ENCODE measurements at regions not wholly inside any gene's neighbourhood (a gene's known extent, or its start where the extent isn't known, plus 50 kb on each side); places are given as distances from the start of the nearest gene placed in this dataset.
"Not testable (repeated sequence)": the region's sequence is repeated elsewhere in the genome, so short reads cannot be mapped to it uniquely, and the experiment has no call there.

DNA sequence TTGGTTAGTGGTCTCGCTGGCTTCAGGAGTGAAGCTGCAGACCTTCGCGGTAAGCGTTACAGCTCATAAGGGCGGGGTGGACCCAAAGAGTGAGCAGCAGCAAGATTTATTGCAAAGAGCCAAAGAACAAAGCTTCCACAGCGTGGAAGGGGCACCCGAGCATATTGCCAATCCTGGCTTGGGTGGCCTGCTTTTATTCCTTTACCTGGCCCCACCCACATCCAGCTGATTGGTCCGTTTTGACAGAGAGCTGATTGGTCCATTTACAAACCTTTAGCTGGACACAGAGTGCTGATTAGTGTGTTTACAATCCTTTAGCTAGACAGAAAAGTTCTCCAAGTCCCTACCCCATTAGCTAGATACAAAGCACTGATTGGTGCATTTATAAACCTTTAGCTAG, 69.0 kb upstream of the TOPAZ1 start:
- in situ Hi-C loops (cut with HindIII; ENCODE audit: low pct_unique_long_range_greater_than_20kb, low sequenced_read_pairs); DNase-seq (ENCODE audit: low read depth): not testable (repeated sequence)

DNA sequence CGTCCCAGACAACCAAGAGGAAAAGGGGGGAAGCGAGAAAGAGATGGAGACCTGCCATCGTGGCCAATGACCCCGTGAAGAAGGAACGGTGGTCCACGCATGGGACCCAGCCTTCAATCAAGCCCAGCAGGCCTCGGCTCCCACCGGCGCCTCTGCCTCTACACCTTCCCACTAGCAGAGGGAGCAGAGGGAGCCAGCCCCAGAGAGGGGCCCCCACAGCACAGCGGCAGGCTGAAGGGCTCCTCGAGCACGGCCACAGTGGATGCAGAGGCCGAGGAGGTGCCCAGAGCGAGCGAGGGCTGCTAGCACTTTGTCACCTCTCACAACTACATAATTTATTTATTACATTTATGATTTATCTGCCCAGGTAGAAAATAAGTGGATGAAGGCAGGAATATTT, 68.4 kb upstream of the TOPAZ1 start:
- no peak for DNase-seq (ENCODE audit: low read depth)
- in situ Hi-C loops (cut with HindIII; ENCODE audit: low pct_unique_long_range_greater_than_20kb, low sequenced_read_pairs), result no loop called here

DNA sequence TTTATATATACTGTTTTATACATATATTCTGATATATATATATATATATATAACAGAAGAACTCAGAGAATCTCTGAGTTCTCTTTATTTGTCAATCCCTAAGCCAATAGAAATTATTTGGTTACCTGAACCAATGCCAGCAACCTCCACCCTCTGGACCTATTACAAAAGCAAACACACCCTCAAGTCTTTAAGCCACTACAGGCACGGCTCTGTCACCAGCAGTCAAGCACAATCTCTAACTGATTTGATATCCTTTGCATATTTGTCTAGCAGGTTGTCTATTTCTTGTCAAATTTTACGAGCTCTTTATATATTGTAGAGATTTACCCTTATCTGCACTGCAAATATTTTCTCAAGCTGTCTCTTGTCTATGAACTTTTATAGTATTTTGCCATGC, 66.6 kb upstream of the TOPAZ1 start:
- in situ Hi-C loops (cut with HindIII; ENCODE audit: low pct_unique_long_range_greater_than_20kb, low sequenced_read_pairs), result no loop called here
- no peak for DNase-seq (ENCODE audit: low read depth)

DNA sequence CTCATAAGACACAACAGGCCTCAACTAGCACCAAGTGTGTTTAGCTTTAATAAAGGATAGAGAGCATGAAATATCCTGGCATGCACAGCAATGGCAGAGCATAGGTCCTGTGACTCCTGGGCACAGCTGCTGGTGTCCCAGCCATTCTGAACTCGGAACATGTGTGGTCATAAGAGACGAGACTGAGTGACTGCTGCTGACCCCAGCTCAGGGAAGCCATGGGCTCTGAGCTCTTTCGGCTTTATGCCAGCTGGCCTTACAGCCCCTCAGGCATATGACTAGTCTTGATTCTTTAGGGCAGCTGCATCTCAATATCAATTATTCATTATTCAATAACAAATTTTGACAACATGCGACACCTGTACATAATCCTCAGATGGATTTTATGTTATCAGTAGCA, 62.4 kb upstream of the TOPAZ1 start:
- in situ Hi-C loops (cut with HindIII; ENCODE audit: low pct_unique_long_range_greater_than_20kb, low sequenced_read_pairs), result no loop called here
- no peak for DNase-seq (ENCODE audit: low read depth)

DNA sequence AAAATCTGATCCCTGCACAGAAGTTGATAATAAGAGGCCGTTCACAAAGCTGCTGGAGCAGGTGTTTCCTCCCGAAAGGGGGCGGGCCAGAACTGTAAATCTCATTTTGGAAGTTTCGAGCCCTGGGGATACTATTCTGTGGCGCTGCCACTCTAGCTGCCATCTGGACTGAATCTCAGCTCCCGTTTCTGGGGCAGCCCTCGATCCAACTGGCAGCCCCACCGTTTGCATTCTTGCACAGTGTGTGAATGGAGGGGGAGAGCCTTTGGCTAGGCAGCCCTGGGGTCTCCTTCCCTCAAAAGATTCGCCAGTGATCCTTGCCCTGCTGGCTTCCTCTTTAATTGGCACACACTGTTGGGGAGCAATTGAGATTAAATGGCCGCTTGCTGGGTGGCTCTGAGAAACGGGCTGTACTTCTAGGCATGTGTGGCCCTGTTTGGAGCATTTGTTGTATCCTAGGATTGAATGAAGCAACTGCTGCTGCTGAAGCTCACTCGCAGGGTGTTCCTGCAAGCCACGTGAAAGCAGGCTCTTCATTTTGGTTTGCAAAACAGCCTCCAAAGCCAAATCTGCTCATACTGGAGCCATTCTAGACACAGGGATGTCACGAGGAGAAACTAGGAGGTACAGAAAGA, 57.2 kb upstream of the TOPAZ1 start:
- no peak for DNase-seq (ENCODE audit: low read depth)
- in situ Hi-C loops (cut with HindIII; ENCODE audit: low pct_unique_long_range_greater_than_20kb, low sequenced_read_pairs), result no loop called here

DNA sequence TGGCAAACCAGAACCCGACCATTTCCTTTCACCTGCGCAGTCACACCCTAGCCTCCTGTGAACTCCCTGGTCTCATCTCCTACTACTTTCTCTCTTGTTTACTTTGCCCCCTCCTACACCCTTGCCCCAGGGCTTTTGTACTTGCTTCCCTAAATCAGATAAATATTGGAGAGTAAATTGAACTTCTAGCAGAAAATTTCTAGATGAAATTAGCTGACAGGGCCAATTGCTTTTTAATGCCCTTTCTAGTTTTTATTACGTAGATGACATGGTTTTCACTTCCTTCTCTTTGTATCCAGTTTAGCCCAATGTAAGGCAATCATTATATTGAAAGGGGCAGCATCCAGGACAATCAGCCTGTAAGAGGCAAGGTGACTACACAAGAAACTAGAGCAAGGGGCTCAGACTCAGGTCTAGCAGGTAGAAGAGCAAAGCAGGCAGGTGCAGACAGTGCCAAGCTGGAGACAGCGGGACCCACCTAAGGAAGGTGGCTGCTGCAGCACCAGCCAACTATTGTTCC, 56.2 kb upstream of the TOPAZ1 start:
- in situ Hi-C loops (cut with HindIII; ENCODE audit: low pct_unique_long_range_greater_than_20kb, low sequenced_read_pairs), result no loop called here
- no peak for DNase-seq (ENCODE audit: low read depth)

DNA sequence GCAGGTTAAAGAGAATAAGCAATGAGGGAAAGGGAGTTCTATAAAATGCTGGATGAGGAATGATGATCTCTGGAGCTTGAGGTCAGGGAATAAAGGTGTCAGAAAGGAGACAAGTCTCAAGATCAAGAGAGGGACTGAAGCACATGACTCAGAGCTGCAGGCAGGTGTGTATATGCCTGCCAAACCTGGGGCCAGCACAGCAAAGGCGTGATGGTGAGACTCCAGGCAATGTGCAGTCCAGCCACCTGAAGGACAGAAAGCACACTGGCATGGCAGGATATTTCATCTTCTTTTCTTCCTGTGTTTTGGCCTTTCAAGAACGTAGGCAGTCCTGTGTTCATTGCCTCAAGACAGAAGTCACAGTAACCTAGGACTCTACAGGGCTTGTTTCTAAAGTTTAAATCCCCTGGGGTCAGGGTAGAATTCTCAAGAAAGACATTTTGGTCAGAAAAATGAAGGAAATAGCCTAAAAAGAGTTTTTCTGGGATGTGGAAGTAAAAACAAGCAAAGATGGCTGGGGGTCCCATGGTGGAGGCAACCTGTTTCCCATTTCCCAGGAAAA, 55.5 kb upstream of the TOPAZ1 start:
- in situ Hi-C loops (cut with HindIII; ENCODE audit: low pct_unique_long_range_greater_than_20kb, low sequenced_read_pairs), result no loop called here

DNA sequence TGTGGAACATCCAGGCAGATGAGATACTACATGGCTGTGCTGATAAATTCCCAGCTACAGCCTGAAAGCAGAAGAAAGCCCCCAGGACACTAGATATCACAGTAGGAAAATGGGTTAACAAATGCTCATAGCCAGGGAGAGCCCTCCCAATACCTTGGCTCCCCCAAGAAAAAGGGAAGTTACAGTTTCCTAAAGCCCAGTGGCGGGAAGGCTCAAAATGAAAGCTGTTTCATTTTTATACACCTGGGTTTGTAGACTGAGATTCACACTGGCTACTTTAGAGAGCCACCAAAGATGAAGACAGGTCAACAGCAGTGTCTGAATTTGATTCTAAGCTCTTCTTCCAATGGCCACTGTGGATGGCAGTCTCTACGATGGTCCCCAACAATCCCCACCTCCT, 55.0 kb upstream of the TOPAZ1 start:
- no peak for DNase-seq (ENCODE audit: low read depth)
- in situ Hi-C loops (cut with HindIII; ENCODE audit: low pct_unique_long_range_greater_than_20kb, low sequenced_read_pairs), result no loop called here

More for the DNA sequence above, 55.5 kb upstream of the TOPAZ1 start:
- DNase-seq (ENCODE audit: low read depth), result no peak
